Activated naive CD4-positive, alpha-beta T cell treated with anti-CD3 and anti-CD28 coated beads, Interleukin-2, amount 50 U/mL, for 72 hours (primary cell): ENCODE measurements at regions not wholly inside any gene's neighbourhood (a gene's known extent, or its start where the extent isn't known, plus 50 kb on each side); places are given as distances from the start of the nearest gene placed in this dataset.
"Not testable (repeated sequence)": the region's sequence is repeated elsewhere in the genome, so short reads cannot be mapped to it uniquely, and the experiment has no call there.

Experiments used
- ATAC-seq, 2 donors: fragments of 150-1000 bp; cut with Tn5 transposase; 2 replicates each; pipeline ENCODE4 v1.10.0; 2021; ENCODE audit warnings: mild to moderate bottlenecking in 2 of 2, moderate library complexity in 2 of 2
- DNase-seq, 2 donors: peaks; one replicate each; pipeline ENCODE4 v3.0.0; 2021 to 2022; ENCODE audit warnings: low spot score in 2 of 2
- H3K27ac Mint-ChIP-seq, 2 donors: one replicate each; pipeline ENCODE4 v1.8.0; 2022; ENCODE audit warnings: mild to moderate bottlenecking in 2 of 2, mixed read lengths in 2 of 2
- H3K36me3 Mint-ChIP-seq, 2 donors: one replicate each; pipeline ENCODE4 v1.8.0; 2022; ENCODE audit warnings: mixed read lengths in 2 of 2
- H3K9me3 Mint-ChIP-seq, 2 donors: one replicate each; pipeline ENCODE4 v1.8.0; 2022; ENCODE audit warnings: mixed read lengths in 2 of 2

DNA sequence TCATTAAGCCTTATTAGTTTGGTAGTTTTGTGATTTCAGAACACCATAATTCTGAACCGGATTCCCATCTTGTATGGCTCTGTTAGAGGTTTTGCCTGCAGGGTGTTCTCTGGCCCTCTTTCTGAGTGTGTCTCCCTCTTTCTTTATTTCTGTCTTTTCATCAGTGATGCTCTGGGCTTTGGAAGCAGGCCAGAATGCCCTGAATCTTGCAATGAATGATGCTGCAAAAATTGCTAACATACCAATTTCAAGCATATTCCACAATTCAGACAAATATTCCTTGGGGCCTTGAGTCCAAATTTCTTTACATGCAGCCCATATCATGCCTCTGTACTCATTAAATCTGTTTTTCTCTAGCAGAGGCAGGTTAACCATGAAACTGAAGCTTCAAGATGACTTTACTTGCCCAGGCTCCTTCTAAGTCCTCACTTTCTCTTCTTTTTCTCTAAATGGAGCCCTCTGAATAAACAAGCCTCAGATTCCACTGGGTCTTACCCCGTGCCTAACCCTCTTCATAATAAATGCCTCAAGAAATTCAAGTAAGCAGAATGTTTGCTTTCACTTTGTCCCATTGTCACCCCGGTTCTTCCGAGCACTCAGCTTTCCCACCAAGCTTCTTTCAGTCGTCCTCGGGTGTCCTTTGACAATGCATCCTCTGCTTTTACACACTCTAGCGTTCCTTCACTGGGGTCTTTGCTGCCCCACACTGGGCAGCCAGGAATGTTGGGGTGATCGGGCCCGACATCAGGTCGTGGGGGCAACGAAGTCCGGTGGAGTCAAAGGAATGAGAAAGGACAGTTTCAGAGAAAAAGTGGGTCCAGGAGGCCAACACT is 78.8 kb upstream of the SLC38A4 start:
- DNase-seq = no peak
- peak overlapping the region in 1 of 2 donors; percentile 5 for H3K27ac Mint-ChIP-seq
- H3K9me3 Mint-ChIP-seq = peaks cover under 1 to 1% of the 10 kb centered on the region in 2 donors
- peaks cover 0 to under 1% of the 10 kb centered on the region in 2 donors for H3K36me3 Mint-ChIP-seq
- ATAC-seq = no peak

DNA sequence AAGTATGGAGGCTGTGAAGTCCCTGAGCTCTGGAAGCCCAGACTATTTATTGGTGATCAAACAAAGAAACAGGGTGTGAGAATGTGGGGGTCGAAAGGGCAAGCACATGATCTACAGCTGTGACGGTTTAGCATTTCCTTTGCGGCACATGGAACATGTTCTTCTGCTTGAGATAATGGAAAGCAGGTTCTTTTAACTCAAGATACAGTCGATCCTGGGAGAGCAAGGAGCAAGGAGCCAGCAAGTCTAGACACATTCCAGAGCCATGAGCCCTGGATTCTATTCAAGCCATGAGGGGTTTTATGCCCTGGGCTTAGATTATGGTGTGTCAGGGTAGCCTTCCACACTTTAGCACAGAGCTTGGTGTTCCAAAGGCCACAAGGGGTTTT is 79.4 kb upstream of the SLC38A4 start:
- peak overlapping the region in 1 of 2 donors; percentile 5 for H3K27ac Mint-ChIP-seq
- H3K9me3 Mint-ChIP-seq, ATAC-seq, DNase-seq, H3K36me3 Mint-ChIP-seq: not testable (repeated sequence)

DNA sequence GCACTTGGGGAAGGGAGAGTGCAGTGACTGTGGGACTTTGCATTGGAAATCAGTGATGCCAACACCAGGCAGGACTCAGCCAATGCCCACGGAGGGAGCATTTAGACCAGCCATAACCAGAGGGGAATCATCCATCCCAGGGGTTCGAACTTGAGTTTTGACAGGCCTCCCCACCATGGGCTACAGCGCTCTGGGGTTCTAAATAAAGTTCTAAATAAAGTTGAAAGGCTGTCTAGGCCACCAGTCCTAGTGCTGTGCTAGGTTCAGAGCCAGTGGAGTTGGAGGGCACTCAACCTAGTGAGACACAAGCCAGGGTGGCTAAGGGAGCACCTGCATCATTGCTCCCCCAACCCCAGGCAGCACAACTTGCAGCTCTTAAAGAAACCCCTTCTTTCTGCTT is 82.0 kb upstream of the SLC38A4 start:
- H3K36me3 Mint-ChIP-seq = peaks cover 7 to 13% of the 10 kb centered on the region in 2 donors
- ATAC-seq = no peak
- peaks cover 12 to 14% of the 10 kb centered on the region in 2 donors for H3K9me3 Mint-ChIP-seq
- DNase-seq = no peak
- H3K27ac Mint-ChIP-seq = no peak overlapping the region

DNA sequence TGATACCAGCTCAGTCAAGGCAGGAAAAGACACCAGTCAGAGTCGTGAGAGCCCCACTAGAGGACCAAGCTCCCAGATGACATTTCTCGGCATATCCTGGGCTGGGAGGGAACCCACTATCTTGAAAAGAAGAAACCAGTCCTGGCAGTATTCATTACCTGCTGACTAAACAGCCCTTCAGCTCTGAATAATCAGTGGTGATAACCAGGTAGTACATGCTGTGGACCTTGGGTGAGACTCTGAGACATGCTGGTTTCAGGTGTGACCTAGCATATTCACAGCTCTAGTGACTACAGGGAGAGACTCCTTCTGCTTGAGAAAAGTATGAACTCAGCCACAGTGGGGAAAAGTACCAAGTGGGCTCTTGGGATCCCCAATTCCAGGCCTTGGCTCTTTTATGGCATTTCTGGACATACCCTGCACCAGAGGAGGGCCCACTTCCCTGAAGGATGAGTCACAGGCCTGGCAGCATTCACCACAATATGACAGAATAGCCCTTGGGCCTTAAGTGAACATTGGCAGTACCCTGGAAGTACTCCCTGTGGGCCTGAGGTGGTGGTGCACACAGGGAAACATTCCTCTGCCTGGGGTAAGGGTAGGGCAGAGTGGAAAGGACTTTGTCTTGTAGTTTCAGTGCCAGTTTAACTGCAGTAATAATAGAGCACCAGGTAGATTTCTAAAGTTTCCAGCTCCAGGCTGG is 82.6 kb upstream of the SLC38A4 start:
- ATAC-seq (peak in 1 of 2 donors; percentile 24), DNase-seq (no peak)
- H3K36me3 Mint-ChIP-seq = peaks cover 7 to 13% of the 10 kb centered on the region in 2 donors
- H3K27ac Mint-ChIP-seq = no peak overlapping the region
- peaks cover 12 to 14% of the 10 kb centered on the region in 2 donors for H3K9me3 Mint-ChIP-seq

DNA sequence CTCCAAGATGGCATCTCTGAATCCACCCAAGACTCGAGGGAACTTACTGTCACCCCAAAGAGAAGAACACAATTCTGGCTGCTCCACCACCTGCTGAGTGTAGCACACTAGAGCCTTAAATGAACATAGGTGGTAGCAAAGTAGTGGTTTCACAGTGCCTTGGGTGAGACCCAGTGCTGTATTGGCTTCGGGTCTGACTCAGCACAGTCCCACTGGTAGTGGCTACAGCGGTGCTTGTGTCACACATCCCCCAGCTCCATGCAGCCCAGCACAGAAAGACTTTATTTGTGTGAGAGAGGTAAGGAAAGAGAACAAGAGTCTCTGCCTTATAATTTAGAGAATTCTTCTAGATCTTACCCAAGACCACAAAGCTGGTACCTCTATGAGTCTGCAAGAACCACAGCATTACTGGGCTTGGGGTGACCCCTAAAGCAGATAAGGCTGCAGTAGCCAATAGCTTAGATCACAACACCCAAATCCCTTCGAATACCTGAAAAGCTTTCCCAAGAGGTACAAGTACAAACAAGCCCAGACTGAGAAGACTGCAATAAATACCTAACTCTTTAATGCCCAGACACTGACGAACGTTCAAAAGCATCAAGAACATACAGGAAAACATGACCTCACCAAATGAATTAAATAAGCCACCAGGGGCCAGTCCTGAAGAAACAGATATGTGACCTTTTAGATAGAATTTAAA is 83.3 kb upstream of the SLC38A4 start:
- DNase-seq (no peak), ATAC-seq (peak in 1 of 2 donors; percentile 50)
- peaks cover 7 to 13% of the 10 kb centered on the region in 2 donors for H3K36me3 Mint-ChIP-seq
- peaks cover 12 to 14% of the 10 kb centered on the region in 2 donors for H3K9me3 Mint-ChIP-seq
- H3K27ac Mint-ChIP-seq = no peak overlapping the region

DNA sequence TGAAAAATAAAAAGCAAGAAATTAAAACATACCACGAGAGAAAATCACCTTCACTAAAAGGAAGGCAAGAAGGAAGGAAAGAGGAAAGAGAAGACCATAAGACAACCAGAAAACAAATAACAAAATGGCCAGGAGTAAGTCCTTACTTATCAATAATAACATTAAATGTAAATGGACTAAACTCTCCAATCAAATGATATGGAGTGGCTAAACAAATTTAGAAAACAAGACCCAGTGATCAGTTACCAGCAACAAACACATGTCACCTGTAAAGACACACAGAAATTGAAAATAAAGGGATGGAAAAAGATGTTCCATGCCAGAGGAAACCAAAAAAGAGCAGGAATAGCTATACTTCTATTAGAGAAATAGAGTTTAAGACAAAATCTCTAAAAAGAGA is 85.0 kb upstream of the SLC38A4 start:
- Mint-ChIP-seq H3K36me3 (peaks cover 7 to 13% of the 10 kb centered on the region in 2 donors), H3K27ac (no peak overlapping the region), H3K9me3 (peaks cover 12 to 14% of the 10 kb centered on the region in 2 donors)
- ATAC-seq (no peak), DNase-seq (no peak)

DNA sequence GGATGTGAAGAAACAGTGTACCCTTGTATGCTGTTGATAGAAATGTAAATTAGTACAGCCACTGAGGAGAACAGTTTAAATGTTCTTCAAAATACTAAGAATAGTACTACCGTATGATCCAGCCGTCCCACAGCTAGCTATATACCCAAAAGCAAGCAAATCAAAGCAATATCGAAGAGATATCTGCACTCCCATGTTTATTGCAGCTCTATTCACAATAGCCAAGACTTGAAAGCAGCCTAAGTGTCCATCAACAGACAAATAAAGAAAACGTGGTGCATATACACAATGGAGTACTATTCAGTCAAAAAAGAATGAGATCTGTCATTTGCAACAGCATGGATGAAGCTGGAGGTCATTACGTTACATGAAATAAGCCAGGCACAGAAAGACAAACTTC is 88.5 kb upstream of the SLC38A4 start:
- H3K36me3 Mint-ChIP-seq = peaks cover 7 to 13% of the 10 kb centered on the region in 2 donors
- no peak for ATAC-seq

DNA sequence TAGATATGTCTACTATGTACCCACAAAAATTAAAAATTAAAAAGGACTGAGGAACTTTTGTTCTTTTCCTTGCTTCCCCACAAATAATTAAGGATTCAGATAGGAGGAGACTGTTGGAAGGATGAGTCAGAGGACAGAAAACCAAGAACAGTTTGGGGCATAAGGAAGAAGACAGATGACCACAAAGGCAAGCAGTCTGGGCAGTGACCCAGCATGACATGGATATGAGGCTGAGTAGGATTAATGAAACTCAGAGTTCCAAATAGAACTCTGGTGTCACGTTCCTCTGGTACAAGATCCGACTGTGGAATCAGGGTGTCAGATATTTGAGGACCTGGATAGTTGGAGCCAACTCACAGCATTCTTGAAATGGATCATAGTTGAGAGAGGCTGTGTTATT is 89.3 kb upstream of the SLC38A4 start:
- ATAC-seq (no peak), DNase-seq (no peak)
- peaks cover 7 to 8% of the 10 kb centered on the region in 2 donors for H3K9me3 Mint-ChIP-seq
- peaks cover 7 to 8% of the 10 kb centered on the region in 2 donors for H3K36me3 Mint-ChIP-seq
- H3K27ac Mint-ChIP-seq = no peak overlapping the region

More for the DNA sequence above, 88.5 kb upstream of the SLC38A4 start:
- DNase-seq = no peak
- Mint-ChIP-seq H3K27ac (no peak overlapping the region), H3K9me3 (peaks cover 12 to 14% of the 10 kb centered on the region in 2 donors)

DNA sequence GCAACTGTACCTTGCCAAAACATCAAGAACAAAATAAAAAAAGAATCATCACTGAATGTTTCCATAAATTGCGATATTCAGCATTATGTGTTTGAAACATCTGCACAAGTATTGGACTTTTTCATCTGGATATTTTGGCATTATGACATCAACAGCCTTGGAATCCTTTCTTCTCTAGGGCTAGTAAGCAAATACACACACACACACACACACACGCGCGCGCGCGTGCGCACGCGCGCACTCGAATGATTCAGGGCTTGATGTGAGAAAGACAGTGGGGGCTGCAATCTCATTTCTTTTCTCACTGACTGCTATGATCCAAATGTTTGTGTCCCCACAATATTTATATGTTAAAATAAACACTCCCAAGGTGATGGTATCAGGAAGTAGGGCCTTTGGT is 90.0 kb upstream of the SLC38A4 start:
- no peak for ATAC-seq
- no peak for DNase-seq
- peaks cover 3 to 4% of the 10 kb centered on the region in 2 donors for H3K9me3 Mint-ChIP-seq
- no peak overlapping the region for H3K27ac Mint-ChIP-seq
- H3K36me3 Mint-ChIP-seq = peaks cover 3 to 5% of the 10 kb centered on the region in 2 donors

DNA sequence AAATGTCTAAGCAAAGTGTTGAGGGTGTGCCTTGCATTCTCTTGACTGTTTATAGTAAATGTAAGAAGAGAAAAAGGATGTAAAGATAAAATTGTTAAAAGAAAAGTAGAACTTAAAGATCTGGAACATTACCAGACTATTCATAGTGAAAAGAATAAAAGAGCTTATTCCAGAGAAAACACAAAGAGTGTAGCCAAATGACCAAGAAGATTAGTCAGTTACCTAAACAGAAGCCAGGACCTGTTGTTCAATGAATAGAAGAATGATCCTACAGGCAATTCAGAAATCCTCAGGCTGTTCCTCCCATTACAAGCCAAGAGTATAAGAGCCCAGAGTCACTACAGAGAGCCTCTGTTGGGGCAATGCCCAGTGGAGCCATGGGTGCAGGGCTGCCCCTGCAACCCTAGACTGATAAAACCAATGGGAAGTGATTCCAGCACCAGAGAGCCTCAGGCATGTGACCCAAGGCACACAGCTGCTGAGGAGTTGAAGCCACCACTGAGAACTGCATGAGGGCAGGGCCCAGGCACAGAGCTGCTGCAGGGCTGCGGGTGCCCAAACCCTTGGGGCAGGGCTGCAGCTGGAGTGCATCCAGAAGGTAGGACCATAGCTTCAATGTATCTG is 91.1 kb upstream of the SLC38A4 start:
- DNase-seq = no peak
- no peaks in the 10 kb centered on the region for H3K36me3 Mint-ChIP-seq
- ATAC-seq = no peak
- no peaks in the 10 kb centered on the region for H3K9me3 Mint-ChIP-seq
- no peak overlapping the region for H3K27ac Mint-ChIP-seq

DNA sequence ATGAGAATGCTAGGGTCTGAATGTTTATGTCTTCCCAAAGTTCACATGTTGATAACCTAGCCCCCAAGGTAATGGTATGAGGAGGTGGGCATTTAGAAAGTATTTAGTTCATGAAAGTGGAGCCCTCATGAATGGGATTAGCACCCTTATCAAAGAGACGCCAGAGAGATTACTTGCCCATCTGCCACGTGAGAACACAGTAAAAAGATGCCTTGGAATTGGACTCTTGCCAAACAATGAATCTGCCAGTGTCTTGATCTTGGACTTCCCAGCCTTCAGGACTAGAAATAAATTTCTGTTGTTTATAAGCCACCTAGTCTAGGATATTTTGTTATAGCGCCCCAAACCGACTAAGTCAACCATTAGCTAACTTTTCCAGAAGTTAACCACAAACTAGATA is 92.0 kb upstream of the SLC38A4 start:
- DNase-seq (no peak), ATAC-seq (no peak)
- Mint-ChIP-seq H3K27ac (no peak overlapping the region), H3K9me3 (no peaks in the 10 kb centered on the region), H3K36me3 (no peaks in the 10 kb centered on the region)

DNA sequence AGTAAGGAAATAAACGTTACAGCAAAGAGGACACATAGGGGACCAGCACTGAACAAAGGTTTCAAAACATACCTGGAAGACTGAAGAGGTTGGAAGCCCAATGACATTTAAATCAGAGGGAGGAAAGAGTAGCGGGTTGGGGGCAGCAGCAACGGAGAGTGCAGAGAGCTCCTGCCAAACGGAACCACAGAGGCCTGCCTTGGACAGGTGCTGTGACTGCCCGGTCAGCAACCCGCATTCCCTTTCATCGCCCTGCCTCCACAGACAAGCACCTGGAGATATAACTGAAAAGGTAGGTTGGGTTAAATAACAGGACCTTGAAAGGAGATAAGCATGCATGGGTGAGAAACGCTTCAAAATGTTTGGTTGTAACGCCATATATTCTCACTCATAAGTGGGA is 92.8 kb upstream of the SLC38A4 start:
- ATAC-seq = no peak

DNA sequence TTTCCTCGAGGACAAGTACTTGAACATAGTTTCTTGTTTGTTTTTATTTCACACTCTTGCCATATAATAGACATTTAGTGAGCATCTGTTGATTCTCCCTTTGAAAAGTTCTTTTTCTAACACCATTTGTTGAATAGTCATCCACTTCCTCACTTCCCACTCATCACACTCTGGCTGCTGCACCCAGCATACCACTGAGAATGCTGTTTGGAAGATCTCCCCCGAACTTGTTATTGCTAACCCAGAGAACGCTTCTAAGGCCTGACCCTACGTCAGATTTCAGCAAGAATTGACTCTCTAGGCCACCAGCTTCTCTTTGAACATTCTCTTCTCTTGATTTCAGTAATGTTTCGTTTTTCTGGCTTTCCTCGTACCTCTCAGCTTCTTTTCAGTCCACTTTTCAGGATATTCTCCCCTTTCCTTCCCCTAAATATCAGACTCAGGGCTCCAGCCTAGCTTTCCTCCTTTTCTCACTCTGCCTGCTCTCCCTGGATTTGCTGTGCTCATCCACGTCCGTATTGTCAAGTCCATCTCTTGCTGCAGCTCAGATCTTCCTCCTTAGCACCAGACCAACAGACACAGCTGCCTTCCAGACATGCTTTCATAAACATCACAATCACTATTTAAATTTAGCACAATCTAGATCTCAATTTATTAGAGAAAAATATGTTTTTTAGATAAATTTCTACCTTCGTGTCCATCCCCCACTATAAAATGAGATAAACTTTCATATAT is 94.0 kb upstream of the SLC38A4 start:
- H3K9me3 Mint-ChIP-seq = no peaks in the 10 kb centered on the region

More for the DNA sequence above, 92.8 kb upstream of the SLC38A4 start:
- H3K27ac Mint-ChIP-seq = no peak overlapping the region
- no peaks in the 10 kb centered on the region for H3K9me3 Mint-ChIP-seq
- DNase-seq = no peak
- H3K36me3 Mint-ChIP-seq = no peaks in the 10 kb centered on the region

DNA sequence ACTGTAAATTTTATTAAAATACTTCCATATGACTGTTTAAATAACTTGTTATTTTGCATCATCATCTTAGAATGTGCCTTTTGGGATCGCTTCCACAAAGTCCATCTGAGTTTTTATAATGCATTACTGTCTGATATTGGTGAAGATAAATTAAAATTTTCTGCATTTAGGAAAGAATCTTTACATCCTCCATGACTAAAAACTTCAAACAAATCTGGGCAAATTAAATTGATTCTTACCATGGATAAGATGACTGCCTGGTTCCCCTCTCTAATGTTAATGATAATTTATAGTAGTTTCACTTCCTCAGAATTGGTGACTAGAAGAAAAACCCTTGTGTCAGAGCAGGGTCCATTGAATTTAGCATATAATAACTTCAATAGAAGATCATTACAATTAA is 94.7 kb upstream of the SLC38A4 start:
- no peak for DNase-seq
- no peak for ATAC-seq
- Mint-ChIP-seq H3K27ac (no peak overlapping the region), H3K9me3 (no peaks in the 10 kb centered on the region), H3K36me3 (no peaks in the 10 kb centered on the region)

More for the DNA sequence above, 94.0 kb upstream of the SLC38A4 start:
- no peak overlapping the region for H3K27ac Mint-ChIP-seq
- H3K36me3 Mint-ChIP-seq = no peaks in the 10 kb centered on the region
- DNase-seq = no peak
- ATAC-seq = no peak

DNA sequence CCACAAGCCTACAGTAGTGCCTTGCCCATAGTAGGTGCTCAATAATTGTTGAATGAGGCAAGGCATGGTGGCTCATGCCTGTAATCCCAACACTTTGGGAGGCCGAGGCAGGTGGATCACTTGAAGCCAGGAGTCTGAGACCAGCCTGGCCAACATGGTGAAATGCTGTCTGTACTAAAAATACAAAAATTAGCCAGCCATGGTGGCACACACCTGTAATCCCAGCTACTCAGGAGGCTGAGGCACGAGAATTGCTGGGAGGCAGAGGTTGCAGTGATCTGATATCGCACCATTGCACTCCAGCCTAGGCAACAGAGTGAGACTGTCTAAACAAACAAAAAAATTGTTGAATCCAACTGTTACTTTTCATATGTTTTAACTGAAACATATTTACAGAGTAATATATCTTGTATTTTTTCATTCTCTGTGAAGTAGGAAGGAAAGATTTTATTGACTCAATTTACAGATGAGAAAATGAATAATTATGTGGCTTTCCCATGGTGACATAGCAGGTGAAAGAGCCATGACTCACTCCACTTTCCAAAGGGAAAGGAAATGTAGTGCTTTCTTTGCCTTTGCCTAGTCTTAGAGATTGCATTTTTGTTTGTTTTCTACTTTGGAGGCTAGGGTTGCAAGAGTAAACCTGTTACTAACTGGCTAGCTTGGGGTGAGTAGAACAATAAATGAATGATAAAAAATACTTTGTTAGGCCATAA is 95.4 kb upstream of the SLC38A4 start:
- ATAC-seq (no peak), DNase-seq (no peak)
- Mint-ChIP-seq H3K27ac (no peak overlapping the region), H3K9me3 (no peaks in the 10 kb centered on the region), H3K36me3 (no peaks in the 10 kb centered on the region)

DNA sequence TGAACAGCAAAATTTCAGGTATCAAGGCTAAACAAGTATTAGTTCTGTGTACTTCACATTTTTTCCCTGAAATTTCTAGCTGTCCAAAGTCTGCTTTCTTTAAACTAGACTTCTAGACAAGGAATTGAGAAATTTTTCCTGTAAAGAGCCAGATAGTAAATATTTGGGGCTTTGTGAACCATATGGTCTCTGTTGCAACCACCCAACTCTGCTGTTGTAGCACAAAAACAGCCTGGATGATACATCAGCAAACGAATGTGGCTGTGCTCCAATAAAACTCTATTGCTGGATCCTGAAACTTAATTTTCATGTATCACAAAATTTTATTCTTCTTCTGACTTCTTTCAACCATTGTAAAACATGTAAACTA is 96.0 kb upstream of the SLC38A4 start:
- ATAC-seq (no peak), DNase-seq (no peak)
- Mint-ChIP-seq H3K27ac (no peak overlapping the region), H3K9me3 (no peaks in the 10 kb centered on the region), H3K36me3 (no peaks in the 10 kb centered on the region)
